Pancreas (tissue), 10 donors: ENCODE measurements at regions not wholly inside any gene's neighbourhood (a gene's known extent, or its start where the extent isn't known, plus 50 kb on each side); places are given as distances from the start of the nearest gene placed in this dataset.

Source experiments
- ATAC-seq, 4 donors: fragments of 200-7000 bp; cut with Tn5 transposase; one replicate each; pipeline versions ENCODE4 v1.8.0 to v1.9.1; 2020; ENCODE audit warnings: mild to moderate bottlenecking in 4 of 4, moderate library complexity in 4 of 4
- DNase-seq, 6 donors: peaks; one replicate each; pipeline ENCODE4 v3.0.0-alpha.2; 2020
- FAIRE-seq: peaks from 2 replicates; lab custom pipeline; 2012; peaks lifted over from hg19 to GRCh38; lab: Jason Lieb, UNC
- H3K27ac ChIP-seq, 4 donors: fragments of 200-600 bp; sonication (generic); 1 replicate in 3 of 4; 2 replicates in 1 of 4; pipeline versions ENCODE4 v1.5.0 to v1.8.0; 2020
- H3K27me3 ChIP-seq, 4 donors: fragments of 200-600 bp; one replicate each; pipeline ENCODE4 v1.8.0; 2021
- H3K36me3 ChIP-seq, 3 donors: fragments of 200-600 bp; sonication (generic) in 1 of 3; one replicate each; pipeline versions ENCODE4 v1.5.0 to v1.8.0; 2020 to 2021
- H3K4me1 ChIP-seq, 3 donors: fragments of 200-600 bp; one replicate each; pipeline ENCODE4 v1.8.0; 2021
- H3K4me3 ChIP-seq, 4 donors: fragments of 200-600 bp; sonication (generic) in 2 of 4; one replicate each; pipeline versions ENCODE4 v1.5.0 to v1.8.0; 2020 to 2021
- H3K9me3 ChIP-seq, 4 donors: fragments of 200-600 bp; one replicate each; pipeline ENCODE4 v1.8.0; 2021
- CTCF ChIP-seq, 4 donors: fragments of 200-600 bp; sonication (generic) in 3 of 4; IDR thresholded peaks; one replicate each; pipeline versions ENCODE4 v1.5.0 to v1.8.0; 2021; ENCODE audit warnings: antibody characterized with exemption in 4 of 4
- WGBS, 2 donors: extraction: QIAGEN DNeasy Blood & Tissue Kit; methylation state at CpG; one replicate each; pipeline ENCODE4 v1.1.7; 2013; 5-methylcytosine and 5-hydroxymethylcytosine counted together
- intact Hi-C, 3 donors: fragments of 100-400 bp; cut with DNase I; formaldehyde crosslinking; loops; one replicate each; pipeline versions ENCODE4 v1.11.1 to v1.14.2; 2022
- donor health status: healthy with polysubstance abuse.
- donor health status: DM: no; HTN: no; CAD: no; lungs with moderate emphysema.
- donor health status: DM: no; HTN: no; CAD: no.
- donor health status: control.
- donor health status: control.
- donor health status: Bipolar disorder and iron deficiency.
- donor health status: DM: yes; HTN: yes; CAD: no.
- donor health status: DM: no; HTN: no; CAD: no.
- donor health status: DM: no; HTN: no; CAD: no.
- donor health status: DM: yes; HTN: yes; CAD: no.

DNA sequence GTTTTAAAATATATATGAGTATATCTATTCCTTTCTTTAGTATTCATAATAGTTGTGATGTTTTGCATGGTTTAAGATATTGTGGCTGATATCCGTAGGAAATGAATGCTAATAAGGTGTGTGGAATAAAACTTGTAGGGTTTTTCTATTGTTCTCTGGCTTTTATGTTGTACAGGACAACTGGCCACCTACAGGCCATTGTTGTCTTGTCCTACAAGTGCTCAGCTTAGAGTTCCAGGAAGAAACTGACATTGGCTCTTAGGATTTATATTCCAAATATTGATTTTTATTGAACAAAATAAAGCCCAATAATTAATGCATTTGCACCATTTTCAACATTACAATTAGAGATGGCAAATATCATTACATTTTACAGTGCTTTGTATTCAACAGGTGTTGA lies 512.8 kb upstream of the TENM4 start:
- WGBS, 2 donors = 52 to 81% methylated on average over 1 of the region's 1 CpG
- no peak overlapping the region for H3K27ac ChIP-seq
- no peak for DNase-seq
- no peaks in the 10 kb centered on the region for H3K9me3 ChIP-seq
- no peaks in the 10 kb centered on the region for H3K36me3 ChIP-seq
- no peak for ATAC-seq
- FAIRE-seq = no peak
- no peak overlapping the region for H3K4me3 ChIP-seq
- no peak for TF ChIP-seq CTCF (IDR thresholded peaks at IDR 0.05)
- intact Hi-C loops = no loop called here
- no peaks in the 10 kb centered on the region for H3K4me1 ChIP-seq
- H3K27me3 ChIP-seq = no peaks in the 10 kb centered on the region

DNA sequence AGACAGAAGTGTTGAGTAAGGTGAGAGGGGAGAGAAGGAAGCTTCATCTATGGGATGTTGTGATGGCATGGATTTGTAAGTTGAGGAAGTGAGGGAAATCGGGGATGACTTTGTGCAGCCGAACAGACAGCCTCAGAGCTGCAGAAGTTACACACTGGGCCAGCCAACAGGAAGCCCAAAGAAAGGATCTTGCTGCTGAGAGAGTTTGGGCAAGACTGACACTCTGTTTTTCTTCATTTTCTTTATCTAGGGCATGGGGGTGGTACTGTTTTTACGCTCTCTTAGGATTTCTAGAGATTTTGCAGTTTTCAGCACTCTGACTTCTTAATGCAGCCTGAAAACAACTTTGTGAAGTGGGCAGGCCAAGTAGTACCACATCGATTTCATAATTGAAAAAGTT lies 509.9 kb upstream of the TENM4 start:
- ATAC-seq = no peak
- Histone ChIP-seq H3K36me3 (no peaks in the 10 kb centered on the region), H3K27ac (no peak overlapping the region), H3K27me3 (no peaks in the 10 kb centered on the region), H3K9me3 (no peaks in the 10 kb centered on the region), H3K4me3 (no peak overlapping the region), H3K4me1 (no peaks in the 10 kb centered on the region)
- no peak for TF ChIP-seq CTCF (IDR thresholded peaks at IDR 0.05)
- FAIRE-seq = no peak
- no peak for DNase-seq
- intact Hi-C loops = no loop called here
- 73 to 87% methylated on average over 4 of the region's 4 CpGs for WGBS, 2 donors

DNA sequence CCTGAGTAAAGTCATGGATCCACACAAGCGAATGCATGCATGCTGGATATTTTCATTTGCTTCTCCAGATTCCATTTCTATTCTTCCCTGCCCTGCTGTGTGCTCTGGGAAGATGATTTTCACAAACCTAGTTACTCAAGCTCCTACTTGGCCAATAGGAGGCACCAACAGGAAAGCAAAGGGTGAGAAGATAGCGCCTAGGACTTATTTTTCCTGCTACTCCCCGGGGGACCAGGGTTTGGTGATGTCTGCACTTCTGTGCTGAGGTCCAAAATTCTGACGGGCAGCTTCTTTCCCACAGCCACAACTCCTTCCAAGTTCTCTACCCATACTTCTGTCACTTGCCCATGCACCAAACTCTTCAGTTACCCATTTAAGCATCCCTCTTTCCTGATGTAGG lies 509.3 kb upstream of the TENM4 start:
- ATAC-seq = no peak
- H3K27me3 ChIP-seq = no peaks in the 10 kb centered on the region
- TF ChIP-seq CTCF (IDR thresholded peaks at IDR 0.05) = no peak
- no peaks in the 10 kb centered on the region for H3K9me3 ChIP-seq
- H3K4me3 ChIP-seq = no peak overlapping the region
- WGBS, 2 donors = 69 to 75% methylated on average over 4 of the region's 4 CpGs
- no peaks in the 10 kb centered on the region for H3K36me3 ChIP-seq
- no peak for FAIRE-seq
- no peaks in the 10 kb centered on the region for H3K4me1 ChIP-seq
- intact Hi-C loops = no loop called here
- DNase-seq = no peak
- H3K27ac ChIP-seq = no peak overlapping the region

DNA sequence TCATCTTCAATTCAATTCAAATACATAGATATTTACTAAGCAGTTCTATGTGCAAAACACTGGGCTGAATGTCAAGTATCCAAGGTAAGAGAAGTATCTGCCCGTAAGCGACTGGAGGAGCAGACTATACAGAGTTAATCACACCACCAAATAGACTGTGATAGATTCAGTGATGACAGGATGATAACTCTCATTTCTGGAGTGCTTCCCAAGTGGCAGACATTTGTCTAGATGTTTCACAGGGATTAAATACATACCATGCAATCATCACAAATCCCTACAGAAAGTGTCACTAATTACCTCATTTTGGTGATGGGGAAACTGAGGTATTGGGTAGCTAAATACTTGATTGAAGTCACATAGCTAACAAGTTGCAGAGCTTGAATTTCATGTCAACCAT lies 508.7 kb upstream of the TENM4 start:
- intact Hi-C loops = no loop called here
- Histone ChIP-seq H3K4me1 (no peaks in the 10 kb centered on the region), H3K36me3 (no peaks in the 10 kb centered on the region), H3K27ac (no peak overlapping the region), H3K9me3 (no peaks in the 10 kb centered on the region), H3K4me3 (no peak overlapping the region), H3K27me3 (no peaks in the 10 kb centered on the region)
- 83 to 90% methylated on average over 2 of the region's 2 CpGs for WGBS, 2 donors
- ATAC-seq = no peak
- no peak for TF ChIP-seq CTCF (IDR thresholded peaks at IDR 0.05)
- no peak for DNase-seq
- FAIRE-seq = no peak

GRCh38 chr11:79942646-79943045 lies 501.8 kb upstream of the TENM4 start:
- H3K27ac ChIP-seq = no peak overlapping the region
- ATAC-seq = no peak
- H3K4me3 ChIP-seq = no peak overlapping the region
- intact Hi-C loops = no loop called here
- no peak for TF ChIP-seq CTCF (IDR thresholded peaks at IDR 0.05)
- WGBS, 2 donors = 65 to 79% methylated on average over 2 of the region's 2 CpGs
- no peaks in the 10 kb centered on the region for H3K27me3 ChIP-seq
- no peaks in the 10 kb centered on the region for H3K36me3 ChIP-seq
- no peaks in the 10 kb centered on the region for H3K9me3 ChIP-seq
- no peak for FAIRE-seq
- no peak for DNase-seq
- no peaks in the 10 kb centered on the region for H3K4me1 ChIP-seq
